HG02970 (cell line): ENCODE measurements at regions not wholly inside any gene's neighbourhood (a gene's known extent, or its start where the extent isn't known, plus 50 kb on each side); places are given as distances from the start of the nearest gene placed in this dataset.

Source experiments
- ATAC-seq: cut with Tn5 transposase; IDR thresholded peaks from one replicate; pipeline ENCODE4 v1.9.1; 2021; ENCODE audit warnings: mild to moderate bottlenecking, moderate library complexity, moderate number of reproducible peaks; ENCODE audit not compliant: unreplicated experiment, low FRiP score

DNA sequence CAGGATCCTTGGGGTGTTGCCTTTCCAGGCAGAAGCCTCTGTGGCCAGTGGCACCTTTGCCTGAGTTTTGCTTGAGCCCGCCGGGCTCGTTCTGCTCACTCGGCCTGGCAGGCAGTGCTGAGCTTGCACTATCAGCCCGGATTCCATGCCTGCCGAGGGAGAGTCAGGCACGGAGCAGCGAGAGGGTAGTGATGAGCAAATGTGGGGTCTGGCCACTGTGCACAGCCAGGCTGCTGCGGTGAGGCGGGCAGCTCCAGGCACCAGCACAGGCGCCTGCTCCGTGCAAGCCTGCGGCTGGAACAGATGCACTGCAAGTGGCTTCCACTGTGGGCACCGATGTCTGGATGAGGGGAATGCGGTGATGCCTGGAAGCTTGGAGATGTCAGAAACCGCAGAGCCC lies 619.2 kb downstream of the RAPGEF2 start:
- ATAC-seq, result no peak

DNA sequence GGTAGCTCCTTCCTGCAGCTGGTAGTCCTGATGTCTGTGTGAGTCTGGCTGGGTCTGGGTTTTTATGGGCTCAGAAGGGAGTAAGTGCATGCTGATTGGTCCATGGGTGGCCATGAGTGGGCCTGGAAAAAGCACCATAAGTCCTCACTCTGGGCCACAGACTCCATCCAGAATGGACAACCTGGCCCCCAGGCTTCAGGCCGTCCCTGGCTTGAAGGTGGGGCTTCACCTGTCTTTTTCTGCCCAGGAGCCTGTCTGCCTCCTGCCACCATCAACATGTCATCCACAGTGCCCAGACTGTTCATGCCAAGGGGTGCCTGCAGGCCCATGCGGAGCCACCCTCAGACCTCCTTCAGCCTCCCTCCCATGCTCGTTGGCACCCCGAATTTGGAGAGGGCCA lies 620.0 kb downstream of the RAPGEF2 start:
- no peak for ATAC-seq

GRCh38 chr4:159723341-159724048 lies 620.6 kb downstream of the RAPGEF2 start:
- ATAC-seq, result no peak

GRCh38 chr4:159725571-159725970 lies 622.7 kb downstream of the RAPGEF2 start:
- ATAC-seq, result no peak

- ATAC-seq, result no peak
These were observed 632.7 kb downstream of the RAPGEF2 start for GRCh38 chr4:159735281-159736207.

GRCh38 chr4:159736411-159736810 lies 633.5 kb downstream of the RAPGEF2 start:
- no peak for ATAC-seq

DNA sequence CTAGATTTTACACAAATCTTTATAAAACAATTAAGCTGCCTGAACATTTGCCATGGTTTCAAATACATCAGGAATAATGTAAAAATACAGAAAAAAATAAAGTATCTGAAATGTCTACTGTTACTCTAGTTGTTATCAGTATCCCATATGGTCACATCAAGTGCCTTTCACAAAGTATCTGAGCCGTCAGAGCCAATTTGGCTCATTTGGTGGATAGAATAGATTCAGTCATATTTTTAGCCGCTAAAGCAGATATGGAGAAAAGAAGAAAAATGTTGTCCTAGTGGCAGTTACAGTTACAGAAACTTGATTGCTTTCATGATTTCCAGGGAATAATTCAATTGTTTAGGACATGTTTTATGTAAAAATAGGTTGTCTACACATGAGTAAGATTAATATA lies 641.1 kb downstream of the RAPGEF2 start:
- ATAC-seq, result no peak

GRCh38 chr4:159747983-159748382 lies 645.1 kb downstream of the RAPGEF2 start:
- ATAC-seq, result no peak

DNA sequence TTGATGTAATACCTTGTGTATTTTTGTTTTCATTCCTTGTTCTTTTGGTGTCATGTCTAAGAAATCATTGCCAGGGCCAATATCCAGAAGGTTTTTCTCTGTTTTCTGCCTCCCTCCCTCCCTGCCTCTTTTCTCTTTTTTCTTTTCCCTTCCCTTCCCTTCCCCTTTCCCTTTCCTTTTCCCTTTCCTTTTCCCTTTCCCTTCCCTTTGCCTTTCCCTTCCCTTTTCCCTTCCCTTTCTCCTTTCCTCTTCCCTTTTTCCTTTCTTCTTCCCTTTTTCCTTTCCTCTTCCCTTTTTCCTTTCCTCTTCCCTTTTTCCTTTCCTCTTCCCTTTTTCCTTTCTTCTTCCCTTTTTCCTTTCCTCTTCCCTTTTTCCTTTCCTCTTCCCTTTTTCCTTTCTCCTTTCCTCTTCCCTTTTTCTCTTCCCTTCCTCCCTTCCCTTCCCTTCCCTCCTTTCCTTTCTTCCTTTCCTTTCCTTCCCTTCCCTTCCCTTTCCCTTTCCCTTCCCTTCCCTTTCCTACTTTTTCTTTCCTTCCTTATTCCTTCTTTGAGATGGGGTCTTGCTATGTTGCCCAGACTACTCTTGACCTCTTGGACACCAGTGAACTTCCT lies 646.1 kb downstream of the RAPGEF2 start:
- ATAC-seq, result no peak

DNA sequence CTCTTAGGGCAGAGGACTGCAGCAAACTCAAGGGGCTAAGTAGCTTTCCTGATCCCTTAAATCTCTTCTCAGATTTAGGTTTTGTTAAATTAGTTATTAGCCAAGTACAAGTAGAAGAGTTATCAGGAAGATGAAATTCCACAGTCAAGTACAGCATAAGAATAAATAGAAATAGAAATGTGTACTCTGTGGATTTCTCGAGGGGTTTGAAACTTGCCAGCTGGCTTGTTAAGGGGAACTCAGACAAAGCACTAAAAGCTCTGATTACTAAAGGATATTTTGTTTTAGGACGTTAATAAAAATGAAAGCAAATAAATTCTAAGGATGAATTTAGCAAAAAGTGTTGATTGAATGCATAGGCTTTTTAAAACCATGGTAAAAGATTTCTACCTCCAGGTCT lies 654.6 kb downstream of the RAPGEF2 start:
- no peak for ATAC-seq

DNA sequence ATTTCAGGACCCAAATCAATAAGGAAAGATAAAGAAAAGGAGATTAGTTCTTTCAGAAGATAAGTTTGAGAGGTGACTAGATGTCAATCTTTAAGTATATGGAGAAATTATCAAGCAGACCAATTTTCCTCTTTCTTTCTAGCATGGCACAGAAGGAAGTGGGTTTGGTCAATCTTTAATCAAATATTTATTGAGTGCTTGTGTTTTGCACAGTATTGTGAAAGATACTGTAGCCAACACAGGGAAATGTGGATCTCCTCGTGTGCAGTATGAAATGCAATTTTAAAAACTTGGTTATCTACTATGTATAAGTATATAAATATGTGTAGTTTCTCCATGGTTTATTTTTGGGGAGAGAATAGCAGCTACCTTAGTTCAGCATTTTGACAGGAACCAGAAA lies 655.2 kb downstream of the RAPGEF2 start:
- ATAC-seq, result no peak

DNA sequence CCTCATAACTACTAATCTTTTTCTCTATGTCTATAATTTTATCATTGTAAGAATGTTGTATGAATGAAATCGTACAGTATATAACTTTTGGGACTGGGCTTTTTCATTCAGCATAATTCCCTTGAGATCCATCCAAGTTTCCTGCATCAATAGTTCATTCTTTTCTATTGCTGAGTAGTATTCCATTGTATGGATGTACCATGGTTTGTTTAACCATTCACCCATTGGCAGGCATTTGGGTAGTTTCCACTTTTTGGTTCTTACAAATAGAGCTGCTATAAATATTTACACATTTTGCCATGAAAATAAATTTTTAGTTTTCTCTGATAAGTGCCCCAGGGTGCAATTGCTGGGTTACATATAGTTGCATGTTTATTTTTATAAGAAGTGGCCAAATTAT lies 659.8 kb downstream of the RAPGEF2 start:
- ATAC-seq, result no peak

GRCh38 chr4:159764343-159764952 lies 661.6 kb downstream of the RAPGEF2 start:
- peak; percentile 83 for ATAC-seq

DNA sequence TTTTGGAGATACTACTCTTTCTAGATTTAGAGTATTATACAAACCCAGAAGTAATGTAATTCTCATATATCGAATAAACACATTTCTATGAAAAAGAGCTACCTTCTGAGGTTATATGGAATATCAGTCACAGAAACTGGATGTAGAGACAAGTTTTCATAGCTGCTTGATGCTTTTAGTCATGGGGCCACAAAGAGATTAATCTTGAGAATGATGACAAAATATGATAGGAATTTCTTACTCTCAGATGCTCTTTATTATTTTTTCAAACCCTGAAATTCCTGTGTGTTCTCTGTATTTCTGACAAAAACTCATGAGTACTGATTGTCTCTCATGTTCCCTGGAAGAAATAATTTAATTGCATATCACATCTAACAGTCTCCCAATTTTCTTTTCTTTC lies 662.5 kb downstream of the RAPGEF2 start:
- no peak for ATAC-seq

GRCh38 chr4:159766241-159766640 lies 663.4 kb downstream of the RAPGEF2 start:
- ATAC-seq, result no peak

- no peak for ATAC-seq
These were observed 664.5 kb downstream of the RAPGEF2 start for GRCh38 chr4:159767406-159767805.

DNA sequence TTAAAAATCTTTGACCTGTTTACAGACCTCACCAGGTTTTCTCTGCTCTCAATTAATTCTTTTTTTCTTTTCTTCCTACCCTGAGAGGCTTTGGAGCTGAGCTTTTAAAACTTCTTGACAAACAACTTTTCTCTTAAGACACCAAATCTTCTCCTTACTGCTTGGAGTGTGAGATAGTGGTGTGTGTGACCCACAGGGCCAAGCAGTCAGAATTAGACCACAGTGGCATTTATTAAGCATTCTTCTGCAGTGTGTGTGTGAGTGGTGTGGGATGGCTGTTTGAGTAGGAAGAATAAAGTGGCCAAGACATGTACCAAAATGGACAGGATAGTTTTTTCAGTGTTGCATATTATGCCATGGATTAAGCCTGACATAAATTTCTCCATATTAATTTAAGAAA lies 665.1 kb downstream of the RAPGEF2 start:
- ATAC-seq, result no peak

- no peak for ATAC-seq
These were observed 667.5 kb downstream of the RAPGEF2 start for GRCh38 chr4:159770401-159770800.

DNA sequence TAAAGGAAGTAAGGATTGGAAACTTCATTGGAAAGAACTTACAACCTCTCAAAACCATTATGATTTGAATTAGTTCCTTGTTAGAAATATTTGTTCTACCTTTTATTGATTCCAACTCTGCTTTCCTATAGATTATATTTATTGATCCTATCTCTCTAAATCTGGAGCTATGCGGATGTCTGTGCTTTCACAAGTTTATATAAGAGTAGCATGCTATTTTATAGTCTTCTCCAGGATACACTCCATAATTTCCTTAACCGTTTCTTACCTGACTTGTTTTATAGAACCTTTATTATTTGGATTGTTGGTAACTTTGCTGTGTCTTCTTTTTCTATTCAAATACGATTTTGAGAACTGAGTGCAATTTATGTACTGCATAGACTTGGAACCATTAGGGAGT lies 668.1 kb downstream of the RAPGEF2 start:
- ATAC-seq, result no peak

- ATAC-seq, result no peak
These were observed 674.1 kb downstream of the RAPGEF2 start for GRCh38 chr4:159776961-159777360.

GRCh38 chr4:159777689-159778088 lies 674.8 kb downstream of the RAPGEF2 start:
- ATAC-seq, result no peak
